PC-3 (cell line): ENCODE measurements at regions not wholly inside any gene's neighbourhood (a gene's known extent, or its start where the extent isn't known, plus 50 kb on each side); places are given as distances from the start of the nearest gene placed in this dataset.

ENCODE experiments used
- EZH2 ChIP-seq: fragments of 300-600 bp; sonication (generic); IDR thresholded peaks from one replicate; pipeline ENCODE4 v1.6.1; 2017; ENCODE audit warnings: antibody characterized with exemption, mild to moderate bottlenecking, low read length; ENCODE audit not compliant: unreplicated experiment
- EZH2phosphoT487 ChIP-seq: fragments of 300-600 bp; sonication (generic); IDR thresholded peaks from 2 replicates; pipeline ENCODE4 v1.6.1; 2018; ENCODE audit warnings: mild to moderate bottlenecking, antibody characterized with exemption, low read length, borderline replicate concordance
- TF ChIP-seq, protein P1 (sequence below): fragments of 300-600 bp; sonication (generic); conservative IDR thresholded peaks from 2 replicates; pipeline ENCODE4 v1.5.1; 2017; ENCODE audit warnings: antibody characterized with exemption, low read depth, mild to moderate bottlenecking, low read length

DNA sequence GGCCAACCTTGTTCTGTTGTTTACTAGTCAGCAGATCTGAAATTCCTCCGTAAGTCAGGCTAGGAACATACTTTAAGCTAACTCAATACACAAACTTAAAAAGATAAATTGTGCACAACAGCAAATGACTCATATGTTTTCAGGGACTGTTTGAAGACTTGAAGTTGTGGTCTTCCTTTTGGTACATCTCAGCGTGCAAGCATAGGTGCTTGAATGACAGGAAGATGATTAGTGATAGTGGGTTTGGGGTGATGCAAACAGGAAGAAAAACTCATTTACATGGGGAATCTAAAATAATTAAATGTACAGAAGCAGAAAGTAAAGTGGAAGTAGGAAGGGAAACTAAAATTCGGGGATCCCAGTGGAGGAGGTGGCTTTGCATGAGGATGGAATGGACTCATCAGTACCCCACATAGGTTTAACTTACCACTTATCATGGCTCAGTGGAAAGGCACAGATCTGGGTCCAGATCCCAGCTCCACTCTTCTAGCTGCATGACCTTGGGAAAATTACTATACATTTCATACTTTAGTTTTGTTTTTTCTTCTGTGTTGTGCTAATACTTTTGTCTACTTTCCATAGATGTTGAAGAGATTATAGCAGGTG lies 122.3 kb downstream of the XCL2 start:
- TF ChIP-seq EZH2: no peak
- TF ChIP-seq, protein P1, sequence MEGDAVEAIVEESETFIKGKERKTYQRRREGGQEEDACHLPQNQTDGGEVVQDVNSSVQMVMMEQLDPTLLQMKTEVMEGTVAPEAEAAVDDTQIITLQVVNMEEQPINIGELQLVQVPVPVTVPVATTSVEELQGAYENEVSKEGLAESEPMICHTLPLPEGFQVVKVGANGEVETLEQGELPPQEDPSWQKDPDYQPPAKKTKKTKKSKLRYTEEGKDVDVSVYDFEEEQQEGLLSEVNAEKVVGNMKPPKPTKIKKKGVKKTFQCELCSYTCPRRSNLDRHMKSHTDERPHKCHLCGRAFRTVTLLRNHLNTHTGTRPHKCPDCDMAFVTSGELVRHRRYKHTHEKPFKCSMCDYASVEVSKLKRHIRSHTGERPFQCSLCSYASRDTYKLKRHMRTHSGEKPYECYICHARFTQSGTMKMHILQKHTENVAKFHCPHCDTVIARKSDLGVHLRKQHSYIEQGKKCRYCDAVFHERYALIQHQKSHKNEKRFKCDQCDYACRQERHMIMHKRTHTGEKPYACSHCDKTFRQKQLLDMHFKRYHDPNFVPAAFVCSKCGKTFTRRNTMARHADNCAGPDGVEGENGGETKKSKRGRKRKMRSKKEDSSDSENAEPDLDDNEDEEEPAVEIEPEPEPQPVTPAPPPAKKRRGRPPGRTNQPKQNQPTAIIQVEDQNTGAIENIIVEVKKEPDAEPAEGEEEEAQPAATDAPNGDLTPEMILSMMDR: no peak
- no peak for TF ChIP-seq EZH2phosphoT487
